AG08396 (cell line): ENCODE measurements at regions not wholly inside any gene's neighbourhood (a gene's known extent, or its start where the extent isn't known, plus 50 kb on each side); places are given as distances from the start of the nearest gene placed in this dataset.

Experiments
- DNase-seq: peaks from one replicate; pipeline ENCODE4 v3.0.0; 2012; ENCODE audit warnings: low spot score, mixed read lengths

DNA sequence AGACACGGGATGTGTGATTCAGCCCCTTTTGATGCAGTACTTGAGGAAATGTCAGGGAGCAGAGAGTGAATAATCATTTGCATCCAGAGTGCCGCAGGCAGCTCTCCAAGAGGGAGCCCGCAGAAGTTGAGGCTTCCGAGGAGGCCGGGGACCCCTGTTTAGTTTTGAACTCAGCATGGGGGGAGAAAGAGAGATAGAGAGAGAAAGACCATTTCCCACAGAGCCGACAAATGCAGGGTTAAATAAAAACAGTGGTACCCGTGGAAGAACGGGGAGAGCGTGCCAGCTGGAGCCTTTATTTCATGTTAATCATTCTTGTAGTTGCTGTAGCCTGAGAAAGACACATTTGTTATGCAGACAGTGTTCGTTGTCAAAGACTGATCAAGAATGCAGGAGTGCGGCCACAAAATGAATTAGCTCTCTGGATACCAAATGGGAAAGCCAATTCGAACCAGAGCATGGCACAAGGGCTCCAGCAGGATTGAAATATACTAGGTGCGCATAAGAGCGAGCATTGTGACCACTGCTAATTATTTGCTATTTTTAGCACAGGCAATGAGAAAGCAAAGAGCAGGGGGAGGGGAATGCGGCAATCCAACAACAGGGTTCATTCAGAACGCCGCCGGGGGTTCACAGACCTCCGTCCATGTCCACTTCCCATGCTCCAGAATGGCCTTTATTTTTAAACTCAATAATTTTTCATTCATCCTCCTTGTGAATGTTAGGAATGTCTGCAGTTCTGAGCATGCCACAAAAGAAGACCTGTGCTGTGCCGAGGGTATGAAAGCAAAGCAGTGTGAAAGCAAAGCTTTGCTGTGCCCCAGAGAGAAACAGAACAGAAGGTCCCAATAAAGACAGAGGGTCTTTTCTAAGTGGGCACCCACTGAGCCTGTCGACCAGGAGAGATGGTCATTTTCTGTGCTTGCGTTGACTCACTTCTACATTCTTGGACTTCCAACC lies 243.9 kb upstream of the VCX3A start:
- DNase-seq, result no peak

DNA sequence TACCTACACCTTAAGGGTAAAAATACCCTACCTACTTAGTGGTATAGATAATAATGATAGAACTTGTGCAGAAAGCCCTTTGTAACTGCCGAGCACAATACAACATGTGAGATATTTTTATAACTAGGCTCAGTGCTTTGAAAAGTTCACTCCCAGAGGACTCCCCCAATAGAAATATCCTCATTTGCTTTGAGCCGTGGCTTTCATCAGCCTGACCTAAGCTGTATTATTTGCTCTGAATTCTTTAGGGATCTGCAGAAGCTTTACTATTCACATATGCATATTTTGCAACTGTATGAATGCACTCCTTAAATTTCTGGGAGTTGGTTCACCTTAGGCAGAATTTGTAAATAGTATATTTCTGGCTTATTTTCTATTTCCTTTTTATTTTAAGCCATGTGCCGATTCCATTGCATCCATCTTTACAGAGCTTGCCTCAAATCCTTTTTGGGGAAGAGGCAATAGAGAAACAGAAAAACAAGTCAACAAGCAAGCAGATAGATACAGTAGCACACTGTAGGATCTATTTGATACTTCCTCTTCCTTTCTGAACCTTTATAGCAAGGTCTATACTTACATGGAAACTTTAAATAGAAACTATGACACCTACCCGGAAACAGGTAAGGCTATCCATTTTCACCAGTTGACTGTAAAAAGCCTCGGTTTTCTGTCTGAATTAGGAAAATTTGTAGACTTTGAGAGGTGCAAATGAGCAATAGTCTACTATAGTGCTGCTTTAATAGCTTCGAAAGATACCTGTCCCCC lies 242.5 kb upstream of the VCX3A start:
- DNase-seq, result no peak

DNA sequence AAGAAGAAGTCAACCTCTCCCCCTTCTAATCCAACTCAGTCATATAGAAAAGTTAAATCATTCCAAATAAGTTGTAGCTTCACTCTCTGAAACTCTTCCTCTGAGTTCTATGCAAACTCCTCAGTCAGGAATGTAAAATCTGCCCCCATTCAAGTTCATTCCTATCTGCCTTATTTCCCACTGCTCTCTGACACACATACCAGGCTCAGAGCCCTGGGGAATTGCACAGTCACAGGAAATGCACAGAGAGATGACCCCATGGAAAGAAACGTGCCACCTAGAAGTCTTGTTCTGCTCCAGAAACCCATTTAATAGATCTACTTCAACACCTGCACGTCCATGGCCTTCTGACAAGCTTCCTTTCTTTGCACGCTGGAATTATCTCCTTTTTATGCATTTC lies 236.0 kb upstream of the VCX3A start:
- no peak for DNase-seq

GRCh38 chrX:6768881-6769280 lies 234.0 kb upstream of the VCX3A start:
- no peak for DNase-seq

DNA sequence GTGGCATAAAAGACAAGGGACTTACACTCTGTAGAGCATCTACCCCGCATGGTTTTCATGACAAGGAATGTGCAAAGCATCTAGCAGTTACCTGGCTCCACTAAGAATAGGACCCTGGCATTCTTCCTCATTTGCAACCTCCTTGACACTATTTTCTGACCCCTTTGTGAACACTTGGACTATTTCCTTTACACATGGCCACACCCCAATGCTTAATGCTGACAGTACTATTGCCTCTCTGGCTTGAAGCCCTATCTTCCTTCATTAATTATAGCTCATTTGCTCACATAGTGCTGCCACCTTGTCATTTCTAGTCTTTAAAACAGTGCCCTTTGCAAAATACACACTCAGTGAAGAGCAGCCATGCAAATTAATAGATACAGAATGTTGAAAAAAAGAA lies 226.3 kb upstream of the VCX3A start:
- DNase-seq, result no peak

GRCh38 chrX:6759655-6760375 lies 224.9 kb upstream of the VCX3A start:
- DNase-seq, result no peak

DNA sequence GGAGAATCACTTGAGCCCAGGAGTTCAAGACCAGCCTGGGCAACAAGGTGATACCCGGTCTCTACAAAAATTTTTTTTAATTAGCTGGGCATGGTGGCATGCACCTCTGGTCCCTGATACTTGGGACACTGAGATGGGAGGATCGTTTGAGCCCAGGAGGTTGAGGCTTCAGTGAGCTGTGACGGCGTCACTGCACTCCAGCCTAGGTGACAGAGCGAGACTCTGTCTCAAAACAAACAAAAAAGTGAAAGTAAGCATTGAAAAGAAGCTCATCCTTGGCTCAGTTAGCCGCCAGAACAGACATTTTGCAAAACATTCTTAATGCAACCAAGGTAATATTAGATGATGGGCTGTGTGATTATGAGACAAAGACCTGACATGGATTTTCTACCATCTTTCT lies 223.3 kb upstream of the VCX3A start:
- no peak for DNase-seq

DNA sequence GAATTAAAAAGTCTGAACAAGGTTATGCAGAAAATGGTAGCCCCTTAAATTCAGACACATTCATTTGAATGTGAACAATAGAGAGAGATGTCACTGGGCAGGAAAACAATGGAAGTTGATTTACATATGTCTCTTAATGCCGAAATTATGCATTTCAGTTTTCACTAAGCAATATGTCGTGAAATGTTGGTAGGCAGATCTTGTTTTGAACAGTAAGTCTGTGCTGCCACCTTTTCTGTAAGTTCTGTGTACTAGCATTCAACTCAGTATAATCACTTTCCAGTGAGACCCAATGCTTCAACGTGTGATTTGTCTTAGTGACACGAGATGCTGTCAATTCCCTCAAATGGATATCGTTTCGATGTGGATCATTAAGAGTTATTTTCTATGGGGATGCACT lies 222.7 kb upstream of the VCX3A start:
- no peak for DNase-seq

DNA sequence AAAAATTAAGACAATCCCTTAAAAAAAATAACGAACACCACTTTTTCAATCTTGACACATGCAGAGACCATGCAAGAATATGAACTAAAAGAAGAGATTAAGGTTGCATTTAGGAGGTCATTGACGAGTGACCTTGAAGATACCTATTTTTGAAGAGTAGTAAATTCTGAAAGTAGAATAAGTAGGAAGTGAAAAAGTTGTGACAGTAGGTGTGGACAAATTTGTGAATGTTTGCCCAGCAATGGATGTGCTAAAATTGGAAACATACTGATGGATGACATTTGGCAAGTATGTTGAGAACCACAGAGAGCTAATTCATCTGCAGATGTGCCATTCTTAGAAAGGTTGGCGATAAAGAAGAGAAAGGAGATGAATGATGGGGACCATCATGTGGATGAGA lies 213.7 kb upstream of the VCX3A start:
- DNase-seq, result no peak

GRCh38 chrX:6738518-6739470 lies 203.9 kb upstream of the VCX3A start:
- DNase-seq, result no peak

DNA sequence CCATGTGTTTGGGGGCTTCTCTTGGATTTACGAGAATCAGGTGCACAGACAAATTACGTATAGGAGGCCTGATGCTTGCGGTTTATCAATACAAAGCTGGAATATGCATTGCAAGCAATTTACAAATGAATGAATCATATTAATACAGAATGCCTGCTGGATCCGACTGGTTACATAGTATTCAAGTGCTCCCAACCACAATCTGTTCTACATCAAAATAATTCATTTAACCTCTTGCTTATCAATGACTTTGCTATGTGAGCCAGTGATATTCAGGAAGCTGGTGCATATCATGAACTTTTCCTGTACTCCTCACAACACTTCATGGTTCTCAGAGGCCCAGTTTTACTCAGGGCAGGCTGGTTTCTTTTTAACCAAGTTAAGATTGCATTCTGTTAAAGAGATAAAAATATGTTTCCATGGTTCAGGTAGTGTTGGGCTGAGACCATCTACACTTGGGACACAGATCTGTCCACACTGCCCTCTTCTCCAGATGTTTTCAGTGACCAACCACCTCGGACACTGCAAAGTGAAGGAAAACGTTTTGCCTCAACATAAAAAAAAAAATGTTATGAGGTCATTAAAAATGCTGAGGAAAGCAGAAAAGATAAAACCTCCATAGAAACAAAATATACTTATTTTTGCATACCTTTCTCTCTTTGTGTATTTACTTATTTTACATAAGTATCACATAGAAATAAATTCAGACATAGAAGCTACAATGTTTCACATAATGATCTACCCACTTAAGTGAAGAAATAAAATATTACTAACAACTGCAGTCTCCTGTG lies 200.1 kb upstream of the VCX3A start:
- DNase-seq, result no peak

DNA sequence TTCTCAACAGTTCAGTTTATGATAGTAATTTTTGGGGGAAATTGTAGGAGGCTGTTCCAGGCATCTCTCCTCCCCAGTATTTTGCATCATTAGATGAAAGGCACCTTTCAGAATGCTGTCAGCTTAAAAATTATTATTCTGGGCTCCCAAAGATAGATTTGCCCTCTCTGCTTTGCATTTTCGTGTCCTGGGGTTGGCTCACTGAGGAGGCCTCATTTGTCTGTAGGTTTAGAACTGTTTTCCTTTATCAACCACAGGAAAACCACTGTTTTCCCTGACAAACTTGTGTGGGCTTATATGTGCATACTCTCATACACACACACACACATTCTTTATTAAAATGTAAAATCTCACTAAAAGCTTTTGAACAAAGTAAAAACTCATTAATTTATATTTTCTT lies 197.2 kb upstream of the VCX3A start:
- no peak for DNase-seq

GRCh38 chrX:6729626-6730025 lies 194.7 kb upstream of the VCX3A start:
- DNase-seq, result no peak

- DNase-seq, result no peak
Measured at GRCh38 chrX:6718766-6719165, 183.8 kb upstream of the VCX3A start.

DNA sequence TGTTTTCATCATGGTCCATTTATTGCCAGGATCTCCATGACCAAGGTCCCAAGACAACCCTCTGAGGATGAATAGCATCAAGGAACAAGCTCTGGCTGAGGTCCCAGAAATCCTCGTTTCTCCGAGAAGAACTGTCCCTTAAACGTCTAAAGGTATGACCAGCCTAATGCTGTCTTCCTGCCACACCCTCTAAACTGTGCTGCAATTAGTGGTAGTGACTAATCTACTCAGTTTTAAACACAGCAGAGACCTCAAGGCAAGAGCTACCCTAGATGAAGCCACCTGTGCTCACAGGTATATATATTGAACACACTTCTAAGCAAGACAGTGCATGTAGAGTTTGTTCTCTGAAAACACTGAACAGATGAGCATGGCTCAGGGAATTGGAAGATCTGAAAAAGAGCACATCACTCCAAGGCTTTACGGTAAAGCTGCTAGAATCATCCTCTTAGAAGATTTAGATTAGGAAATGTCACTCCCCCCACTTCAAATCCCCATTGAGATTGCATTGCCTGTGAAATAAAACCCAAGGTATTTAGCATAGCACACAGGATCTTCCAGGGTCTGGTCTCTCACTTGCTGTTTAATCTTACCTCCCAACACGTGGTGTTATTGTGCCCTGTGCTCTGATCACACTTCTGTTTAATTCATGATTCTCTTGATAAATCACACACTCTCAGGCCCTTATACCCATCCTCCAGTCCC lies 173.9 kb upstream of the VCX3A start:
- DNase-seq, result no peak

GRCh38 chrX:6708041-6708440 lies 173.1 kb upstream of the VCX3A start:
- no peak for DNase-seq

DNA sequence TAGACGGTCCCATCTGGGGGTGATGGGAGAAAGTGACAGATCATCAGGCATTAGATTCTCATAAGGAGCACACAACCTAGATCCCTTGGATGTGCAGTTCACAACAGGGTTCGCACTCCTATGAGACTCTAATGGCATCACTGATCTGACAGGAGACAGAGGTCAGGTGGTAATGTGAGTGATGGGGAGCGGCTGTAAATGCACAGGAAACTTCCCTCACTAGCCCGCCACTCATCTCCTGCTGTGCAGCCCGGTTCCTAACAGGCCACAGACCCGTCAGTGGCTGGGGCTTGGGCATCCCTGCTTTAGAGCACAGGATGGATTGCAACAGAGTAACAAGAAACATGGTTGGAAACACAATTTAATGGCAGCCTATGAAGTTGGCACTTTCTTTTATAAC lies 172.6 kb upstream of the VCX3A start:
- DNase-seq, result no peak

- no peak for DNase-seq
Measured at GRCh38 chrX:6701085-6701484, 166.2 kb upstream of the VCX3A start.

GRCh38 chrX:6695717-6696116 lies 160.8 kb upstream of the VCX3A start:
- no peak for DNase-seq

DNA sequence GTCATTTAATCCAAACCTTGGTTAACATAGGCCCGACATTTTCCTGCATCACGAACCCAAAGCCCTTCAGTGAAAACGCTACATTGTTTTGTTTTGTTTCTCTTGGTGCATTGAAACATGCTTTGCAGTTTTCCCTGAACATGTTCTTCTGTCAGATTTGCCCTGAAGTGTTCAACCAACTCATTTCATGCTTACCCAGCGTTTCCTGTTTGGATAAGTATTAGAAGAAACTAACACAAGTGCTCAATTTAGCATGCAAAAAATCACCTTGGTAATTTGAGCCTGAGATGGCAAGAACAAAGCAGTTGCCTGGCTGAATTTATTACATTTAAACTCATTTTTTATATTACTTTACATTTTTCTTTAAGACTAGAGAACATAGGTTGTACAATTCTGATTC lies 160.1 kb upstream of the VCX3A start:
- no peak for DNase-seq
